MM.1S (cell line): ENCODE measurements at regions not wholly inside any gene's neighbourhood (a gene's known extent, or its start where the extent isn't known, plus 50 kb on each side); places are given as distances from the start of the nearest gene placed in this dataset.

Experiments
- DNase-seq: peaks from one replicate; pipeline ENCODE4 v3.0.0-alpha.2; 2015
- H2AFZ ChIP-seq: fragments of 300-600 bp; sonication (generic); 2 replicates; pipeline ENCODE4 v1.6.0; 2016; ENCODE audit warnings: antibody characterized with exemption, low read length
- H3F3A ChIP-seq: fragments of 300-600 bp; sonication (generic); 2 replicates; pipeline ENCODE4 v1.6.1; 2016; ENCODE audit warnings: mild to moderate bottlenecking, antibody characterized with exemption, low read length, moderate library complexity, mixed read lengths; ENCODE audit not compliant: insufficient read depth
- H3K27ac ChIP-seq: fragments of 300-600 bp; sonication (generic); 2 replicates; pipeline ENCODE4 v1.5.1; 2016; ENCODE audit warnings: mild to moderate bottlenecking, low read length
- H3K27me3 ChIP-seq: fragments of 300-600 bp; sonication (generic); replicated peaks from 2 replicates; pipeline ENCODE4 v1.6.0; 2016; ENCODE audit warnings: low read length; ENCODE audit not compliant: insufficient read depth
- H3K36me3 ChIP-seq: fragments of 300-600 bp; sonication (generic); replicated peaks from 2 replicates; pipeline ENCODE4 v1.6.1; 2016; ENCODE audit warnings: mild to moderate bottlenecking, low read length, mixed read lengths; ENCODE audit not compliant: insufficient read depth
- H3K4me1 ChIP-seq: fragments of 300-600 bp; sonication (generic); 2 replicates; pipeline ENCODE4 v1.6.1; 2016; ENCODE audit warnings: low read length, mixed read lengths
- H3K4me2 ChIP-seq: fragments of 300-600 bp; sonication (generic); 2 replicates; pipeline ENCODE4 v1.6.0; 2016; ENCODE audit warnings: low read depth, low read length
- H3K4me3 ChIP-seq: fragments of 300-600 bp; sonication (generic); 2 replicates; pipeline ENCODE4 v1.5.1; 2016; ENCODE audit warnings: low read length, mixed read lengths
- H3K79me2 ChIP-seq: fragments of 300-600 bp; sonication (generic); 2 replicates; pipeline ENCODE4 v1.6.1; 2016; ENCODE audit warnings: mixed run types, low read length, mixed read lengths
- H3K9ac ChIP-seq: fragments of 300-600 bp; sonication (generic); 2 replicates; pipeline ENCODE4 v1.6.1; 2016; ENCODE audit warnings: low read length, mixed read lengths
- H3K9me2 ChIP-seq: fragments of 300-600 bp; sonication (generic); replicated peaks from 2 replicates; pipeline ENCODE4 v1.6.1; 2016; ENCODE audit warnings: mild to moderate bottlenecking, low read length, mixed read lengths; ENCODE audit not compliant: insufficient read depth
- H3K9me3 ChIP-seq: fragments of 300-600 bp; sonication (generic); replicated peaks from 2 replicates; pipeline ENCODE4 v1.6.1; 2016; ENCODE audit warnings: mild to moderate bottlenecking, low read length, mixed read lengths; ENCODE audit not compliant: insufficient read depth
- H4K20me1 ChIP-seq: fragments of 300-600 bp; sonication (generic); 2 replicates; pipeline ENCODE4 v1.6.1; 2016; ENCODE audit warnings: mild to moderate bottlenecking, low read length, moderate library complexity, mixed read lengths; ENCODE audit not compliant: insufficient read depth
- CTCF ChIP-seq: fragments of 300-600 bp; sonication (generic); IDR thresholded peaks from 2 replicates; pipeline ENCODE4 v1.5.1; 2016; ENCODE audit warnings: antibody characterized with exemption, low read length, mixed read lengths
- EZH2 ChIP-seq: fragments of 300-600 bp; sonication (generic); optimal IDR thresholded peaks from 2 replicates; pipeline ENCODE3; 2017; ENCODE audit warnings: low read depth, mild to moderate bottlenecking, antibody characterized with exemption, low read length, mixed read lengths
- EZH2phosphoT487 ChIP-seq: fragments of 300-600 bp; sonication (generic); IDR thresholded peaks from 2 replicates; pipeline ENCODE4 v1.6.1; 2018; ENCODE audit warnings: antibody characterized with exemption, low read length

GRCh38 chr5:160485364-160485969 lies 63.8 kb downstream of the PTTG1 start:
- no peak for DNase-seq
- no peak overlapping the region for H2AFZ ChIP-seq
- H3F3A ChIP-seq = peaks cover 11% of the 10 kb centered on the region
- no peak overlapping the region for H3K4me3 ChIP-seq
- no peaks in the 10 kb centered on the region for H3K4me1 ChIP-seq
- no peak for TF ChIP-seq EZH2phosphoT487
- no peak for TF ChIP-seq EZH2
- TF ChIP-seq CTCF = no peak
- peaks cover 24% of the 10 kb centered on the region for H4K20me1 ChIP-seq
- no peaks in the 10 kb centered on the region for H3K9me2 ChIP-seq
- H3K9me3 ChIP-seq = no peaks in the 10 kb centered on the region
- no peak overlapping the region for H3K27ac ChIP-seq
- no peak overlapping the region for H3K4me2 ChIP-seq
- no peaks in the 10 kb centered on the region for H3K27me3 ChIP-seq
- H3K79me2 ChIP-seq = peaks cover 62% of the 10 kb centered on the region
- H3K36me3 ChIP-seq = peaks cover 19% of the 10 kb centered on the region; the same call in 1 of the 2 replicates
- no peak overlapping the region for H3K9ac ChIP-seq

- no peak for TF ChIP-seq CTCF
- TF ChIP-seq EZH2 = no peak
- TF ChIP-seq EZH2phosphoT487 = no peak
- Histone ChIP-seq H3K4me1 (no peaks in the 10 kb centered on the region), H3K4me2 (no peak overlapping the region), H3K4me3 (no peak overlapping the region), H2AFZ (no peak overlapping the region), H3K9ac (no peak overlapping the region), H3K9me2 (no peaks in the 10 kb centered on the region), H3F3A (peaks cover 11% of the 10 kb centered on the region), H3K27me3 (no peaks in the 10 kb centered on the region), H3K9me3 (no peaks in the 10 kb centered on the region), H3K27ac (no peak overlapping the region), H3K36me3 (peaks cover 16% of the 10 kb centered on the region; the same call in 1 of the 2 replicates), H3K79me2 (peaks cover 51% of the 10 kb centered on the region), H4K20me1 (peaks cover 21% of the 10 kb centered on the region)
- DNase-seq = no peak
Measured at GRCh38 chr5:160486573-160486972, 64.9 kb downstream of the PTTG1 start.

GRCh38 chr5:160488394-160489325 lies 67.0 kb downstream of the PTTG1 start:
- no peaks in the 10 kb centered on the region for H3K9me2 ChIP-seq
- no peak overlapping the region for H3K9ac ChIP-seq
- peaks cover 4% of the 10 kb centered on the region; the same call in 1 of the 2 replicates for H3K36me3 ChIP-seq
- peaks cover 31% of the 10 kb centered on the region for H3K79me2 ChIP-seq
- H3K4me1 ChIP-seq = no peaks in the 10 kb centered on the region
- H3K27ac ChIP-seq = no peak overlapping the region
- no peak overlapping the region for H3K4me3 ChIP-seq
- TF ChIP-seq EZH2phosphoT487 (no peak), CTCF (no peak), EZH2 (no peak)
- no peak for DNase-seq
- no peak overlapping the region for H3K4me2 ChIP-seq
- no peaks in the 10 kb centered on the region for H3K27me3 ChIP-seq
- no peak overlapping the region for H2AFZ ChIP-seq
- peaks cover 5% of the 10 kb centered on the region; the same call in 1 of the 2 replicates for H4K20me1 ChIP-seq
- peaks cover 11% of the 10 kb centered on the region for H3F3A ChIP-seq
- H3K9me3 ChIP-seq = no peaks in the 10 kb centered on the region
